PC-9 (cell line): ENCODE measurements at regions not wholly inside any gene's neighbourhood (a gene's known extent, or its start where the extent isn't known, plus 50 kb on each side); places are given as distances from the start of the nearest gene placed in this dataset.

ENCODE experiments used
- EZH2 ChIP-seq: fragments of 200-600 bp; sonication (generic); IDR thresholded peaks from 2 replicates; pipeline ENCODE4 v1.8.0; 2017; ENCODE audit warnings: antibody characterized with exemption, low read depth
- TF ChIP-seq, protein P1 (sequence below): fragments of 200-600 bp; sonication (generic); conservative IDR thresholded peaks from 2 replicates; pipeline ENCODE4 v1.6.1; 2017; ENCODE audit warnings: mixed run types, antibody characterized with exemption, mild to moderate bottlenecking, moderate library complexity

DNA sequence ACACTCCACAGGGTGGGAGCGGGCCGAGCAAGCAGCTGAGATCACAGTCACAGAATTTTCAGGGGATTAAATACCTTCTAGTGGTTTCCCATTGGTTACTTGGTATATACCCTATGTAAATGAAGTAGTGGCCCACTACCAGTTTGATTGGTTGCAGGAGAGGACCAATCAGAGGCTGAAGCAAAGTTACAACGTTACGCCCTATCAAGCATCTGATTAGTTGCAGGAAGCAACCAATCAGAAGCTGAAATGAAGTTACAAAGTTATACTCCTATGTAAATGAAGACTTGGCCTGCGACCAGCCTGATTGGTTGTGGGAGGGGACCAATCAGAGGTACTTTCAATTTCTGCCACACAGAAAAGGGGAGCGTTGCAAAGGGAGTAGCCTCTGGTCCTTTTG, 474.0 kb downstream of the COG6 start:
- TF ChIP-seq EZH2 = no peak
- TF ChIP-seq, protein P1, sequence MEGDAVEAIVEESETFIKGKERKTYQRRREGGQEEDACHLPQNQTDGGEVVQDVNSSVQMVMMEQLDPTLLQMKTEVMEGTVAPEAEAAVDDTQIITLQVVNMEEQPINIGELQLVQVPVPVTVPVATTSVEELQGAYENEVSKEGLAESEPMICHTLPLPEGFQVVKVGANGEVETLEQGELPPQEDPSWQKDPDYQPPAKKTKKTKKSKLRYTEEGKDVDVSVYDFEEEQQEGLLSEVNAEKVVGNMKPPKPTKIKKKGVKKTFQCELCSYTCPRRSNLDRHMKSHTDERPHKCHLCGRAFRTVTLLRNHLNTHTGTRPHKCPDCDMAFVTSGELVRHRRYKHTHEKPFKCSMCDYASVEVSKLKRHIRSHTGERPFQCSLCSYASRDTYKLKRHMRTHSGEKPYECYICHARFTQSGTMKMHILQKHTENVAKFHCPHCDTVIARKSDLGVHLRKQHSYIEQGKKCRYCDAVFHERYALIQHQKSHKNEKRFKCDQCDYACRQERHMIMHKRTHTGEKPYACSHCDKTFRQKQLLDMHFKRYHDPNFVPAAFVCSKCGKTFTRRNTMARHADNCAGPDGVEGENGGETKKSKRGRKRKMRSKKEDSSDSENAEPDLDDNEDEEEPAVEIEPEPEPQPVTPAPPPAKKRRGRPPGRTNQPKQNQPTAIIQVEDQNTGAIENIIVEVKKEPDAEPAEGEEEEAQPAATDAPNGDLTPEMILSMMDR = no peak
